ENCODE measurements at regions not wholly inside any gene's neighbourhood (a gene's known extent, or its start where the extent isn't known, plus 50 kb on each side); places are given as distances from the start of the nearest gene placed in this dataset.

GRCh38 chr12:124231980-124232653 is 62.8 kb upstream of the RFLNA start:
- TF ChIP-seq EZH2 (IDR thresholded peaks at IDR 0.05; ENCODE audit: insufficient read depth, poor library complexity, severe bottlenecking) (no peak), EZH2phosphoT487 (IDR thresholded peaks at IDR 0.05; ENCODE audit: insufficient read depth, low read depth) (no peak)

All from GM23248 (cell line).